ENCODE measurements at regions not wholly inside any gene's neighbourhood (a gene's known extent, or its start where the extent isn't known, plus 50 kb on each side); places are given as distances from the start of the nearest gene placed in this dataset.

- no peak for DNase-seq (ENCODE audit: low spot score)
Measured at GRCh38 chr5:40037713-40038112, 612.9 kb upstream of the DAB2 start.

DNA sequence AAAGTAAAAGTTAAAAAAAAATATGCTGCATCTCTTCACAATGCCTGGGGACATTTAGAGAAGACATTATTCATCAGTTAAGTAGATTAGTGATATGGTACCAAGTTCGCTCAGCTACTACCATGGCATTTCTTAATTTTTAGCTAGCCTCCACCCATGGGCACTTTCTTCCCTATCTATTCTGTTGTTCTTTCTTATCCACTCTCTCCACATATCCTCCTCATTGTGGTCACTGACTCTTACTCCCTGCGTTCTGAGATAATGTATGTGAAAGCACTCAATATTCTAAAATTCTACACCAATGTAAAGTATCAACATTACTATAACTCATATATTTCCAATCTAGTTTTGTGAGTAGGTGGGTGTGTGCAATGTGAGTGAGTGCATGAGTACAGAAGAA lies 609.7 kb upstream of the DAB2 start:
- DNase-seq (ENCODE audit: low spot score): no peak

DNA sequence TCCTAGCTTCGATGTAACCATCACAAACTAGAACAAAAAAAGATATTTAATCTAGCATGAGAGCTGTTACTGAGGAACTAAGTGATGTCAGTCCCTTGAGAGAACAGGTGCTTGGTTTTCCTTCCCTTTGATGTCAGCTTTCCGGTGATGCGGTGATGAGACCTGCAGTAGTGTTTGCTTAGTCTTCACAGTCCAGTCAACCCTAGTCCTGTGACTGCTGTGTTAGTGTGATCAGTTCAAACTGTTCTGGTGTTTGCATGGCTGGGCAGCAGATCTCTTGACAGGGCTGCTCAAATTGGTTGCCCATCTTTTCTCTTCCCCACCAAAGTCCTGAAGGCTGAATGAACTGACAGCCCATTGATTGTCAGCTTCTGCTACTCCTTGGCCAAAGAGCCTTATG lies 608.6 kb upstream of the DAB2 start:
- no peak for DNase-seq (ENCODE audit: low spot score)

GRCh38 chr5:40033009-40033408 lies 608.2 kb upstream of the DAB2 start:
- no peak for DNase-seq (ENCODE audit: low spot score)

DNA sequence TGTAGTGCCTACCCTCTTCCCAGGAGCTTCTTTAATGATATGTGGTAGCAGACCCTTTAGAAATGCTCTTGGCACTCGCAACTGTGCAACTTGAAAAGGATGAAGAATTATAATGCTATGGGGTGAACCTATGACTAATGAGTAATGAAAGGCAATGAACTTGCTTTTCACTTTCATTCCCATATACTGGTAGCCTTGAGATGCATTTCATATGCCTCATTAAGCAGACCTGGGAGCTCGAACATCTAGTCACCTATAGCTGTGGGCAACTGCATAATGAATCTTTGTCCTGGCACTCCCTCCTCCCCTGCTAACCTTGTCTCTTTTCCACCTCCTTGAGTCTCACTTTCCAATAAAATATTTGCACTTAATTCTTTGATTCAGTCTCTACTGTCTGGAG lies 605.9 kb upstream of the DAB2 start:
- DNase-seq (ENCODE audit: low spot score): no peak

- no peak for DNase-seq (ENCODE audit: low spot score)
Measured at GRCh38 chr5:40029711-40030495, 605.1 kb upstream of the DAB2 start.

GRCh38 chr5:40027400-40027799 lies 602.6 kb upstream of the DAB2 start:
- DNase-seq (ENCODE audit: low spot score): no peak

DNA sequence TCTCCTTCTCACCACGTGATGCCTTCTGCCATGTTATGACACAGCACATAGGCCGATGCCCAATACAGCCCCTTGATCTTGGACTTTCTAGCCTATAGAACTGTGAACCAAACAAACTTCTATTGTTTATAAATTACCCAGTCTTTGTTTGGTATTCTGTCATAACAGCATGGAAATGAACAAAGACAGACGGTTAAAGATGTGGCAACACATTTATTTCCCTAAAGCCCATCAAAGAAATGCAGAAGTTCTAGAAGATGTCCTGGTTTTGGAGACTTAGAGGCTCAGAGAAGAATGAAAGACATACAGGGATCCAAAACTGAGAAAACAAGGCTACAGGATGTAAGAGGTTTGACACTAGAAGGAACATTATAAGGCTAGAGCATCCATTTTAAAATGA lies 600.8 kb upstream of the DAB2 start:
- no peak for DNase-seq (ENCODE audit: low spot score)

DNA sequence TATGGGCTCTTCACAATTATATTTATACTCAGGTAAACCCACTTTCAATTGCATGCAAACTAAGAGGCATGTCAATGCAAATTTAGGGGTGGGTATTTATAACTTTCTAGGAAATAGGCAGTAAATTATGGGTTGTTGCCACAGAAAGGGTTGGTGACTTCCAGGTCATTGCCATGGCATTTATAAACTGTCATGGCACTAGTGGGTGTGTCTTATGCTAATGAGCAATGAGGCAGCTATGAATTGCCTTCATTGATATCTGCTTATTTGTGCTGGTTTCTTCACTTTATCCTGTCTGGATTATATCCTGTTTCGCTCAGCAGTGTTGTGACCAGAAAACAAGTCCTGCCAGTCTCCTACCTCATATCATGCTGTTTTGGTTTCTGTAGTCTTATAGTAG lies 597.3 kb upstream of the DAB2 start:
- no peak for DNase-seq (ENCODE audit: low spot score)

DNA sequence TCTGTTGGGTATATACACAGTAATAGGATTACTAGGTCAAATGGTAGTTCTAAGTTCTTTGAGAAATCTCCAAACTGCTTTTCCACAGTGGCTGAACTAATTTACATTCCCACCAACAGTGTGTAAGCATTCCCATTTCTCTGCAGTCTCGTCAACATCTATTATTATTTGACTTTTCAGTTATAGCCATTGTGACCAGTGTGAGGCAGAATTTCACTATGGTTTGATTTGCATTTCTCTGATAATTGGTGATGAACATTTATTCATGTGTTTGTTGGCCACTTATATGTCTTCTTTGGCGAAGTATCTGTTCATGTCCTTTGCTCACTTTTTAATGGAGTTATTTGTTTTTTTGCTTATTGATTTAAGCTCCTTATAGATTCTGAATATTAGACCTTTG lies 596.2 kb upstream of the DAB2 start:
- DNase-seq (ENCODE audit: low spot score): no peak

- DNase-seq (ENCODE audit: low spot score): no peak
Measured at GRCh38 chr5:40017918-40018317, 593.1 kb upstream of the DAB2 start.

- no peak for DNase-seq (ENCODE audit: low spot score)
Measured at GRCh38 chr5:40017135-40017534, 592.4 kb upstream of the DAB2 start.

DNA sequence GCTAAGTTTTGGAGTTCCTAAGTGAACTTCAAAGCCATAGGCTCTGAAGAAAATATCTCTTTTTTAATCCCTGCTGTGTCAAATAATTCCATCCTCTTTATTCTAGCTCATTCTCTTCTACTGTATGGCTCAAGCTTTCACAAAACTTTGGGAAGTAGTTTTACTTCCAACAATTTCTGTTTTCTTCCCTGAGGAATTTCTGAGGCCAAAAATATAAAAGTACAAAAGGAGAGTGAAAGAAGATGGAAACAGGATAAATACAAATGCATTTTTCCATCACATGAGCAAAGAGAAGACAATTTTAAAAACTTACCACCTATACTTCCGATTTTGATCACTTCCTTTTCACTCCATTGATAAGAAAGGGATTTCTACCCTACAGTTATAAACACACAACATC lies 585.7 kb upstream of the DAB2 start:
- DNase-seq (ENCODE audit: low spot score): no peak

DNA sequence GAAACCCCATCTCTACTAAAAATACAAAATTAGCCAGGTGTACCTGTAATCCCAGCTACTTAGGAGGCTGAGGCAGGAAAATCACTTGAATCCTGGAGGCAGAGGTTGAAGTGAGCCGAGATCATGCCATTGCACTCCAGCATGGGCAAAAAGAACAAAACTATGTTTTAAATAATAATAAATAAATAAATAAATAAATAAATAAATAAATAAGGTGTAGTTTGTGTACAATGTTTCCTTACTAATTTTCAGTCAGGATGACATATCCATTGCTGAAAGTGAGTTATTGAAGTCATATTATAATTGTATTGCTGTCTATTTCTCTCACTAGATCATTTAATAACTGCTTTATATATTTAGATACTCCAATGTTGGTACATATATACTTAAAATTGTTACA lies 581.5 kb upstream of the DAB2 start:
- DNase-seq (ENCODE audit: low spot score): no peak

- DNase-seq (ENCODE audit: low spot score): no peak
Measured at GRCh38 chr5:40001796-40002195, 577.0 kb upstream of the DAB2 start.

- no peak for DNase-seq (ENCODE audit: low spot score)
Measured at GRCh38 chr5:39998518-39998917, 573.7 kb upstream of the DAB2 start.

DNA sequence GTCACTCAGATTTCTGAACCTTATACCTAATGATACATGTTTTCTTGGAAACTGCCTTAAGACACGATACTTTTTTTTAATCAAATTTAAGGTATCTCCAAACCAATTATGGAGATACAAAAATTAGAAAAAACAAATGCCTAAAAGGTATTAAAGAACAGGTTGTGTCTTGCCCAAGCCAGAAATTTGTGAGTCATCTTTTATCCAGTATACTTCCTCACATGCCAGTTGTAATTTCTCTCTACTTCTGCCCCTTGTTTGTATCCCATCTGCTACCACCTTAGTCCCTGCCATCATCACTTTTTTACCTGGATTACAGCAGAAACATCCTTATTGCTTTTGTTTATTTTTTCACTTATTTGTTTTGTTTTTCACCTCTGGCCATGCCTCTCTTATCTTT lies 571.2 kb upstream of the DAB2 start:
- DNase-seq (ENCODE audit: low spot score): no peak

DNA sequence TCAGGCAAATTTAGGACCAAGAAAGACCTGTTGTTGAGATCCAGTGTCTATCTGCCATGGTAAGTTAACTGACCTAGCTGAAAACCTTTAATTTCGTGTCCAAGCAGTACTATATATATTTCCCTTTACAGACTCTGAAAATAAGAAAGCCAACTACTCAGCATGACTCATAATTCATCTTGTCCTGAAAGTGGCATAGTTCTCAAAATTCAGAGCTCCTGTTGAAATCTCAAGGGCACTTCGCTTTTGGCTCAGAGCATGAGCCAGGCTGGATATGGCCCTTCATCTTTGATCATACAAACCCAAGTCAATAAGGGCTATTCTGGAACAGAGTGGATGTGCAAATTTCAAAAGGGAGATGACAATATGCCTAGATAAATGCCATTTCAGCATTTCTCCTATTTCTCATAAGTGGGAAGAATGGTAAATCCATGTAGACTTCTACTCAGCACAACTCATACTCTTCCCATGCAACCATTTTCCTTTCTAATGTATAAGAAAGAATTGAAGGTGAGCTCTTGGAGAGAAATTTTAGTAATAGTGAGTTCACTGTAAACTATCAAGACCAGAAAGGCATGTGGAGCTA lies 567.9 kb upstream of the DAB2 start:
- DNase-seq (ENCODE audit: low spot score): no peak

- no peak for DNase-seq (ENCODE audit: low spot score)
Measured at GRCh38 chr5:39986614-39987013, 561.8 kb upstream of the DAB2 start.

DNA sequence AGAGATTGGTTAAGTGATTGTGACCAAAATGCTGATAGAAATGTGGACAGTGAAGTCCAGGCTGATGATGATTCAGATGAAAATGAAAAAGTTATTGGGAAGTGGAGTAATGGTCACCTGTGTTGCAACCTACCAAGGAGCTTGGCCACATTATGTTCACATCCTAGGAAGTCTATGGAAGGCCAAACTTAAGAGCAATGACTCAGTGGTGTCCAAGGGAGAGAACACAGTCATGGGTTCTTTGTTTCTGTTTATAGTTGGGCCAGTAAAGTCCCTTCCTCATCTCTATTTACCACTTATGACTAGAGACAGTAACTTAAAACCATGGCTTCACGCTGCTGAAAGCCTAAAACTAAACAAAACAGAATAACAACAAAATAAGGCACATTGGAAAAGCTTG lies 555.3 kb upstream of the DAB2 start:
- DNase-seq (ENCODE audit: low spot score): no peak

DNA sequence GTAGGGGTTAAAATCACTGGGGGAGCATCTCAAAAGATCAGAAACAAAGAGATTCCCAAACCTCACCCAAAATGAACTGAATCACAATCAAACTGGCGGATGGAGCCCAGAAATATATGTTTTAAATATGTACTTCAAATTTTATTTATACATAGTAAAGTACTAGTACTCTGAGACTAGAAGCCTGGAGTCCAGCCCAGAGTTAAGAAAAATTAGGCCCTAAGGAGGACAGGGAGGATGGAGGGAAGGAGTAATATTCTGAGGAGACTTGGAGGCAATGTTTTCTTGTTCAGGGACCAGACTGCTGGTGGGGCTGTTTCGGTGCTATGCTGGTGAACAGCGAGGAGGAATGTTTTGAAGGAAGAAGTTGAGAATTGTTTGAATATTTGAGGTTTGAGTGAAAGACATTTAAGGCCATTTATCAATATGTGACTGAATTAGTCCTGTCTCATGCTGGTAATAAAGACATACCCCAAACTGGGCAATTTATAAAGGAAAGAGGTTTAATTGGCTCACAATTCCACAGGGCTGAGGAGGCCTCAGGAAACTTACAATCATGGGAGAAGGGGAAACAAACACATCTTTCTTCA lies 552.4 kb upstream of the DAB2 start:
- no peak for DNase-seq (ENCODE audit: low spot score)

- no peak for DNase-seq (ENCODE audit: low spot score)
Measured at GRCh38 chr5:39970117-39970798, 545.5 kb upstream of the DAB2 start.

DNA sequence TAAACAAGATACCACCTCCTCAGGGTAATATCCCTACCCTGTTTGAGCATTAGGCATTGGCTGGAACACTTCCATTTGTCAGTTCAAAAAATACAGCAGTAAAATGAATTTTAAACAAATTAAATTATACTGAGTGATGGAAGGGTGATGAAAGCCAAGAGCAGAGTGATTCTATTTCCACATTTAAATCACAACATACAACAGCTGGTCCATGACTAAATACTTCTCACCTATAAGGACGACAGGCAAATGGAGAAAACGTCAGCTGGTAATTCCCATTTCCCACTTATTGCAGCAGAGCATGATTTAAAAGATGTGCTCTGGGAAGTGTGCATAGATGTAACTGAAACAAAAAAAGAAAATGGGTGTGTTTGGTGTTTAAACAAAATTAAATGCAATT lies 543.6 kb upstream of the DAB2 start:
- DNase-seq (ENCODE audit: low spot score): no peak
